ENCODE measurements at regions not wholly inside any gene's neighbourhood (a gene's known extent, or its start where the extent isn't known, plus 50 kb on each side); places are given as distances from the start of the nearest gene placed in this dataset.

DNA sequence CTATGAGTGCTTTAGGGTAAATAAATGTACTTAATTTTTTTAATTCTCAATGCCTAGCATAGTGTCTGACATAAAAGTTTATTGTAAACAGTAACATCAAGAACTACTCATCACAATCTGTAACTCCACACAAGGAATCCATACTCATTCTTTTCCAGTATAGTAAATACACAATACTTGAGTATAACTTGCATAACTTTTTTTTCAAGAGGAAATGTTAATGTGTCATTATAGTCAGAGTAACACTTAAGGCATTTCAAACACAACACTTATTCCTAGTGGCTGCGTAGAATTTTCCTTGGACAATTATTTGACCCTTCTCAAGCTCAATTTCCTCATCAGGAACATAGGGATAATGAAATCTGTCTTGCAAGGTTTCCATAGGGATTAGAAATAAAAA lies 584.3 kb downstream of the CAAP1 start:
- H3K4me3 ChIP-seq (ENCODE audit: low read depth, low read length), result no peak overlapping the region
- no peak for DNase-seq (ENCODE audit: low read depth)
- TF ChIP-seq, protein P1, sequence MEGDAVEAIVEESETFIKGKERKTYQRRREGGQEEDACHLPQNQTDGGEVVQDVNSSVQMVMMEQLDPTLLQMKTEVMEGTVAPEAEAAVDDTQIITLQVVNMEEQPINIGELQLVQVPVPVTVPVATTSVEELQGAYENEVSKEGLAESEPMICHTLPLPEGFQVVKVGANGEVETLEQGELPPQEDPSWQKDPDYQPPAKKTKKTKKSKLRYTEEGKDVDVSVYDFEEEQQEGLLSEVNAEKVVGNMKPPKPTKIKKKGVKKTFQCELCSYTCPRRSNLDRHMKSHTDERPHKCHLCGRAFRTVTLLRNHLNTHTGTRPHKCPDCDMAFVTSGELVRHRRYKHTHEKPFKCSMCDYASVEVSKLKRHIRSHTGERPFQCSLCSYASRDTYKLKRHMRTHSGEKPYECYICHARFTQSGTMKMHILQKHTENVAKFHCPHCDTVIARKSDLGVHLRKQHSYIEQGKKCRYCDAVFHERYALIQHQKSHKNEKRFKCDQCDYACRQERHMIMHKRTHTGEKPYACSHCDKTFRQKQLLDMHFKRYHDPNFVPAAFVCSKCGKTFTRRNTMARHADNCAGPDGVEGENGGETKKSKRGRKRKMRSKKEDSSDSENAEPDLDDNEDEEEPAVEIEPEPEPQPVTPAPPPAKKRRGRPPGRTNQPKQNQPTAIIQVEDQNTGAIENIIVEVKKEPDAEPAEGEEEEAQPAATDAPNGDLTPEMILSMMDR (IDR thresholded peaks at IDR 0.05; ENCODE audit: insufficient read depth, low read depth, low read length, missing control alignments), result no peak

DNA sequence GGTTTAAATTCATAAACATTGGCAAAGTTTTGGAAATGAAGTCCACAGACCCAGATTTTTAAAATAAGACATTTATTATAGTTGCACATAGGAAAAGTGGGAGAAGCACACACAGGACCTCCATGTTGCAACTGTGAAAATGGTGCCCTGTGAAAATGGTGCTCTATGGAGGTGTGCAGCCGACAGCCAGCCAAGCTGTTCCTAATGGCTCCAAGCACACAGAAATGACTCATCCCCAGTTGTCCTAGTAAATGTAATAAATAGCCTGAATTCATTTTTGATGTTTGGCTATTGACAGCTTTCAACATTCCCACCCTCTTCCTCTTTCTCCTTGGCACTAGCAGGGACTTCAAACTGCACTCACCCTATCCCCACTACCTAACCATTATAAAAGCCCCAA lies 590.9 kb downstream of the CAAP1 start:
- no peak for DNase-seq (ENCODE audit: low read depth)
- TF ChIP-seq, protein P1 (IDR thresholded peaks at IDR 0.05; ENCODE audit: insufficient read depth, low read depth, low read length, missing control alignments), result no peak
- H3K4me3 ChIP-seq (ENCODE audit: low read depth, low read length), result no peak overlapping the region

DNA sequence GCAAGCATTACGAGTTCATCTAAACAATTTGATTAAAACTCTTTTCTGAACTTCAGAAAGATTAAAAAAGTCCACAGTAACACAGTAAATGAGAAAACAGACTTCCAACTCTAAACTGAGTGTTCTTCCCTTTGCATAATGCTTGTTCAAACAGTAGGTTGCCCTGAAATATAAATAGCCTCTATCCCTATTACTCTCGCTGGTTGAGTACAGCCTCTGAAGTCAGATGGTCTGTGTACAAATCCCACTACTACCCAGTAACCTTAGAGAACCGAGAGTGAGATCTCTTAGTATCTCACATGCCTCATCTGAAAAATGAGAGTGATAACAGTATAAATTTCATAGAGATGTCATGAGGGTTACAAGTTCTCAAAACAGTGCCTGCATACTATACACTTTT lies 591.6 kb downstream of the CAAP1 start:
- TF ChIP-seq, protein P1 (IDR thresholded peaks at IDR 0.05; ENCODE audit: insufficient read depth, low read depth, low read length, missing control alignments), result no peak
- DNase-seq (ENCODE audit: low read depth), result no peak
- H3K4me3 ChIP-seq (ENCODE audit: low read depth, low read length), result no peak overlapping the region

DNA sequence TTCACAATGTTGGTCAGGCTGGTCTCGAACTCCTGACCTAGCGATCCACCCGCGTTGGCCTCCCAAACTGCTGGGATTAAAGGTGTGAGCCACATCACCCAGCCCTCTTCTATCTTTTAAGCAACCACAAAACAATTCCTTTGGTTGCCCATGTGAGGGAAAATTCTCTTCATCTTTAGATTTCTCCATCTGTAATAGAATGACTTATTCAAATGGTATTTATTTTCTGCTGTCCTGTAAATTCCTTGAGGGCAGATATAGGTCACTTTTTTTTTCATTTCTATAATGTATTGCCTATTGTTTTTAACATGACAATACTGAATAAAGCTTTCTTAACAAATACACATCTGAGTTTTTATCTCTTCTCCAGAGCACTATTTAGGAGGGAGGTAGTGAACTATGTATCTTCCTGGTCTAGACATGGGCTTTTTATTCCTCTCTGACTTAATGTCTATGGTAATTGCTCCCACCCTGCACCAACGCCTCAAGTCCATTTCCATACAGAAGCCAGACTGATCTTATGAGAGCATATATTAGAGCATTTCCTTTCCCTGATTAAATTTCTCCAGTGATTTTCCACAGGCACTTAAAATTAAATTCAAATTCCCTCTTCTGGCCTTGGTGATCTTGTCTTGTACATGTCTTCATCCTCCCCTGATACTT lies 595.6 kb downstream of the CAAP1 start:
- no peak for DNase-seq (ENCODE audit: low read depth)
- TF ChIP-seq, protein P1 (IDR thresholded peaks at IDR 0.05; ENCODE audit: insufficient read depth, low read depth, low read length, missing control alignments), result no peak
- H3K4me3 ChIP-seq (ENCODE audit: low read depth, low read length), result no peak overlapping the region

DNA sequence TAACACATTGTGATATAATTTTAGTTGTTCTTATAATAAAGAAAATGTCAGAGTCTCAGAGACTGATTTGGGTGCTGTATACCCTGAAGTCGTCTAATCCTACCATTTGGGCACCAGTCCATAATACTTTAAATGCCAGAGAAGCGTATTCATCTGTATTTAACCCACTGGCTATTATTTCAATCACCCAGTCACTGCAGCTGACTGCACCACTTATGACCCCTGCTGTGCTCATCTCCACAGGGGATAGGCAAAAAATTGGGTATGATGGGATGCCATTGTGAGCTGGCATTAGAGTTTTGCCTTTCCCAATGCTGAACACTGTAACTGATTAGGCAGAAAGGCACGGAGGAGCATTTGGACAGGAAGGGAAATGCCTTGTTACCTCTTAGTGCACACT lies 599.7 kb downstream of the CAAP1 start:
- DNase-seq (ENCODE audit: low read depth), result no peak
- H3K4me3 ChIP-seq (ENCODE audit: low read depth, low read length), result no peak overlapping the region
- TF ChIP-seq, protein P1 (IDR thresholded peaks at IDR 0.05; ENCODE audit: insufficient read depth, low read depth, low read length, missing control alignments), result no peak

DNA sequence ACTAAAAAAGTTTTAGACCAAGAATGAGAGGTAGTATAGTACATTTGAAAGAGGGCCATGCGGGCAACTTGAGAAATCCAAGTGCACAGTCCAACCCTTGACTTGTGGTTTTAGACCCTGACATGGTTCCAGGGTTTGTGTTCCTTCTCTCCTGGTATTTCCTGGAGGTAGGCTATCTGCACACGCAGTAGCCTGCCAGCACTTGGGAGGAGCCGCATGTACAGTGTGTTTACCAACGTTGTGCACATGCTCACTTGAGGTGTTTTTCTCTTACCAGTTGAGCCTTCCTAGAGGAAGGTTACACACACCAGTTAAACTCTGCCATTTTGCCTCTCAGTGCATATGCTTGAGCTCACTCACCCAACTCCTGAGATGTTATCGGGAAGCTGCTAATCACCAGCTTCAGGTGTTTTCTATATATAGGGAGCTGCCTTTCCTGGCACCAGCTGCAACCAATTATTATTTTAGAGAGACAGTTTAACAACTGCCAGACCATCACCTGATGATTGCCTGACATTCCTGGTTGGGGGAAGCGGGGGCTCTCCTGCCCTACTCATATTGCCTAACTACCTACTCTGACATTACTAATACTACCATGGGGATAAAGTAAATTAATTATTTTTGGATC lies 593.4 kb upstream of the TUSC1 start:
- TF ChIP-seq, protein P1 (IDR thresholded peaks at IDR 0.05; ENCODE audit: insufficient read depth, low read depth, low read length, missing control alignments), result no peak
- no peak overlapping the region for H3K4me3 ChIP-seq (ENCODE audit: low read depth, low read length)
- DNase-seq (ENCODE audit: low read depth), result no peak

All from GM12865 (cell line).